HEK293T (cell line): ENCODE measurements at regions not wholly inside any gene's neighbourhood (a gene's known extent, or its start where the extent isn't known, plus 50 kb on each side); places are given as distances from the start of the nearest gene placed in this dataset.

ENCODE experiments used
- CTCF ChIA-PET: fragments of 350-600 bp; formaldehyde crosslinking; extraction: SDS; loops from one replicate; lab custom pipeline; 2021; ENCODE audit warnings: antibody characterized with exemption, inconsistent platforms; lab: Yijun Ruan, JAX
- POLR2A ChIA-PET: fragments of 350-600 bp; formaldehyde crosslinking; extraction: SDS; loops from one replicate; lab custom pipeline; 2020; ENCODE audit warnings: antibody characterized with exemption, inconsistent platforms; lab: Yijun Ruan, JAX
- DNase-seq: peaks from one replicate; pipeline ENCODE4 v3.0.0; 2012; ENCODE audit warnings: mixed read lengths; ENCODE audit errors: extremely low spot score
- ARNT ChIP-seq: fragments of 450-650 bp; IDR thresholded peaks from 2 replicates; pipeline ENCODE4 v1.6.1; 2017; ENCODE audit warnings: mild to moderate bottlenecking
- BHLHE40 ChIP-seq: fragments of 450-650 bp; IDR thresholded peaks from 2 replicates; pipeline ENCODE4 v1.6.1; 2016; ENCODE audit warnings: mild to moderate bottlenecking, moderate library complexity, borderline replicate concordance
- CTBP1 ChIP-seq: fragments of 450-650 bp; IDR thresholded peaks from 2 replicates; pipeline ENCODE4 v1.6.1; 2016; ENCODE audit warnings: borderline replicate concordance
- ELF4 ChIP-seq: fragments of 450-650 bp; IDR thresholded peaks from 2 replicates; pipeline ENCODE4 v1.6.1; 2017; ENCODE audit warnings: antibody characterized with exemption
- FOXA1 ChIP-seq: fragments of 450-650 bp; IDR thresholded peaks from 2 replicates; pipeline ENCODE4 v1.6.1; 2016; ENCODE audit warnings: mild to moderate bottlenecking
- FOXK2 ChIP-seq: fragments of 450-650 bp; IDR thresholded peaks from 2 replicates; pipeline ENCODE4 v1.6.1; 2016; ENCODE audit warnings: mild to moderate bottlenecking
- FOXM1 ChIP-seq: fragments of 450-650 bp; IDR thresholded peaks from 2 replicates; pipeline ENCODE4 v1.6.1; 2017; ENCODE audit warnings: mild to moderate bottlenecking, borderline replicate concordance
- HDGF ChIP-seq: fragments of 450-650 bp; IDR thresholded peaks from 2 replicates; pipeline ENCODE4 v1.6.1; 2017; ENCODE audit warnings: antibody characterized with exemption, borderline replicate concordance
- L3MBTL2 ChIP-seq: fragments of 450-650 bp; conservative IDR thresholded peaks from 2 replicates; pipeline ENCODE4 v1.6.1; 2016; ENCODE audit warnings: mild to moderate bottlenecking
- LEF1 ChIP-seq: fragments of 450-650 bp; IDR thresholded peaks from 2 replicates; pipeline ENCODE4 v1.6.1; 2017; ENCODE audit warnings: mild to moderate bottlenecking, borderline replicate concordance
- NFRKB ChIP-seq: fragments of 450-650 bp; IDR thresholded peaks from 2 replicates; pipeline ENCODE4 v1.6.1; 2016; ENCODE audit warnings: mild to moderate bottlenecking, moderate library complexity
- SP1 ChIP-seq: fragments of 450-650 bp; IDR thresholded peaks from 2 replicates; pipeline ENCODE4 v1.6.1; 2017
- SUZ12 ChIP-seq: fragments of 450-650 bp; IDR thresholded peaks from 2 replicates; pipeline ENCODE4 v1.6.1; 2016; ENCODE audit warnings: mild to moderate bottlenecking
- TARDBP ChIP-seq: fragments of 450-650 bp; IDR thresholded peaks from 2 replicates; pipeline ENCODE4 v1.6.1; 2016
- ZNF384 ChIP-seq: fragments of 450-650 bp; IDR thresholded peaks from 2 replicates; pipeline ENCODE4 v1.6.1; 2016
- TF ChIP-seq, protein P1 (sequence below): fragments of 450-650 bp; IDR thresholded peaks from 2 replicates; pipeline ENCODE4 v1.6.1; 2016

DNA sequence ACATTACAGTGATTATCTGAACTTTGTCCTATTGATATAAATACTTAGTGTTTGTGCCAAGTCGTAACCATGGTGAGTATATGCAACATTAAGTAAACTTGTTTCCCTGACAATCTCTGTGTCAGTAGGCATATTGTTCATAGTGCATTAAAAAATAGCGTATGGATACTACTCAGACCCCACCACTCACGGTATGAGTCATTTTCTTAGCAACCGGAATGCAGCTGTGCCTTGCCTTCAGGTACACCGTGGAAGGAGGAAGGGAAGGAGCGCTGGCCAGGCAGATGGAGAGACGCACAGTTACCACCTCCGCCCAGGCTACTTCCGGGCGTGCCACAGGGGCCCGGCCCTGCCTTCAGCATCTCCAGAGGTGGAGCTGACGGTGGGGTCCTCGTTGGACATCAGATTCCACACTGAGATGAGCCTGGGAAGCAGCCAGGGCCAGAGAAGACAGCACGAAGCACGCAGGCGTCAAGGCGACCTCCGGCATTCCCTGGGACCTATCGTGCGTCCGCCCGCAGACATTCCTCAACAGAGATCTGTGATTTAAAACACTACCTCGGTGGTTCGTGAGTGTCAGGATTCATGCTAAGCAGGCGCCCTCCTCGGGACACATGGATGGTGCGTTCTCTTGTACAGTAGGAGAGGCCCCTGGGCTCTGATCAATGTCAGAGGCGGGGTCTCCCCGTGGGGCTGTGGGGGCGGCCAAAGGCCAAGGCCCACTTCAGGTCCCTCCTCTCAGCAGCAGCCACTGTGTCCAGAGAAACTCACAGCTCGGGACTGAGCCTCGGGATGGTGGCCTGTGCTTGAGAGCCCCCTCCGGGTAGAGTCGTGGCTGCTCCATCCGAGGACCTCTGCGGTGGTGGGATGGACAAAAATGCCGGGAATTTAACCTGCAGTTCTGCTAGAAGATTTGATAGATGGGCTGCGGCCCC lies 82.2 kb upstream of the HDAC4 start:
- no peak for DNase-seq
- ChIA-PET CTCF (no interaction called here), POLR2A (no interaction called here)
- TF ChIP-seq SUZ12 (no peak), TARDBP (no peak), NFRKB (no peak), SP1 (no peak), L3MBTL2 (no peak), FOXA1 (no peak), BHLHE40 (no peak), HDGF (no peak), ARNT (no peak), FOXK2 (no peak), LEF1 (no peak), ZNF384 (no peak), ELF4 (no peak), CTBP1 (no peak)

DNA sequence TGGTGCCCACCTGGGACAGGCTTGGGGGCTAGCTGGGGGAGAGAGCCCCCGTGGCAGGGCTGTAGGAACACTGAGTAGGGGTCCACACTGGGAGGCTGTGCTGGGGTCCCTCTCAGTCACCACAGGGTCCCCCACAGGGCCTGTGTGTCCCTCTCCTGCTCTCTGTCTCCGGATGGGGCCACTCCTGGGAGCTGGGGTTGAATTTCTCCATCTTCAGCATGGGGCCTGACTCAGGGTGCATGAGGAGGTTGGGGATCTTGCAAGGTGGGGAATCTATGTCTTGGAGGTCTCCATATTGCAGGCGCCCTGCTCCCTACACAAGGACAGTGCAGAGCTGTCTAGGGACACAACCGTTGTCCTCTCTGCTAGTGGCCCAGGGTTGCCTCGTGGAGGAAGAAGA lies 78.7 kb upstream of the HDAC4 start:
- CTCF ChIA-PET: no interaction called here
- no peak for DNase-seq
- POLR2A ChIA-PET: no interaction called here
- TF ChIP-seq LEF1: no peak
- TF ChIP-seq SP1: no peak
- no peak for TF ChIP-seq ARNT
- TF ChIP-seq, protein P1, sequence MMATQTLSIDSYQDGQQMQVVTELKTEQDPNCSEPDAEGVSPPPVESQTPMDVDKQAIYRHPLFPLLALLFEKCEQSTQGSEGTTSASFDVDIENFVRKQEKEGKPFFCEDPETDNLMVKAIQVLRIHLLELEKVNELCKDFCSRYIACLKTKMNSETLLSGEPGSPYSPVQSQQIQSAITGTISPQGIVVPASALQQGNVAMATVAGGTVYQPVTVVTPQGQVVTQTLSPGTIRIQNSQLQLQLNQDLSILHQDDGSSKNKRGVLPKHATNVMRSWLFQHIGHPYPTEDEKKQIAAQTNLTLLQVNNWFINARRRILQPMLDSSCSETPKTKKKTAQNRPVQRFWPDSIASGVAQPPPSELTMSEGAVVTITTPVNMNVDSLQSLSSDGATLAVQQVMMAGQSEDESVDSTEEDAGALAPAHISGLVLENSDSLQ: no peak
- TF ChIP-seq FOXA1: no peak
- TF ChIP-seq FOXK2: no peak
- TF ChIP-seq L3MBTL2: no peak
- no peak for TF ChIP-seq ZNF384
- no peak for TF ChIP-seq FOXM1
- no peak for TF ChIP-seq BHLHE40
- TF ChIP-seq ELF4: no peak
- TF ChIP-seq SUZ12: no peak

DNA sequence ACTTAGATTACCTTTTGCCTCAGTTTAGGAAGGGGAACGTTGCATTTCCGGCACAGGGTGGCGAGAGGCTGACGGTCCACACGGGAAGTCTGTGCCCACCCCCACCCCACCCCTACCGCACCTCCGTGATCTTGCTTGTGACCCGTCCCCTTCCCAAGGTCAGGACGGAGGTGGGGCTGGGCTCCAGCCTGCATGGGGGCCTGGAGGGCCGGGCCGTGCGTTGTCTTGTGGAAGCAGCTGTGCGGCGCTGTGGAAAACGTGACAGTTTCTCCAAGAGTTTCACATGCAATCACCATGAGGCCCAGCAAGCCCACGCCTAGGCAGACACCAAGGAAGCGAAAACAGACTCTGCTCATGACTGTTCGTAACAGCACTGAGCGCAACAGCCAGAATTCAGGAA lies 76.8 kb upstream of the HDAC4 start:
- CTCF ChIA-PET: no interaction called here
- POLR2A ChIA-PET: no interaction called here
- no peak for DNase-seq
- TF ChIP-seq ARNT (no peak), HDGF (no peak), FOXA1 (no peak), LEF1 (no peak), FOXK2 (no peak), ZNF384 (no peak), L3MBTL2 (no peak), NFRKB (no peak), CTBP1 (no peak), TARDBP (no peak)

DNA sequence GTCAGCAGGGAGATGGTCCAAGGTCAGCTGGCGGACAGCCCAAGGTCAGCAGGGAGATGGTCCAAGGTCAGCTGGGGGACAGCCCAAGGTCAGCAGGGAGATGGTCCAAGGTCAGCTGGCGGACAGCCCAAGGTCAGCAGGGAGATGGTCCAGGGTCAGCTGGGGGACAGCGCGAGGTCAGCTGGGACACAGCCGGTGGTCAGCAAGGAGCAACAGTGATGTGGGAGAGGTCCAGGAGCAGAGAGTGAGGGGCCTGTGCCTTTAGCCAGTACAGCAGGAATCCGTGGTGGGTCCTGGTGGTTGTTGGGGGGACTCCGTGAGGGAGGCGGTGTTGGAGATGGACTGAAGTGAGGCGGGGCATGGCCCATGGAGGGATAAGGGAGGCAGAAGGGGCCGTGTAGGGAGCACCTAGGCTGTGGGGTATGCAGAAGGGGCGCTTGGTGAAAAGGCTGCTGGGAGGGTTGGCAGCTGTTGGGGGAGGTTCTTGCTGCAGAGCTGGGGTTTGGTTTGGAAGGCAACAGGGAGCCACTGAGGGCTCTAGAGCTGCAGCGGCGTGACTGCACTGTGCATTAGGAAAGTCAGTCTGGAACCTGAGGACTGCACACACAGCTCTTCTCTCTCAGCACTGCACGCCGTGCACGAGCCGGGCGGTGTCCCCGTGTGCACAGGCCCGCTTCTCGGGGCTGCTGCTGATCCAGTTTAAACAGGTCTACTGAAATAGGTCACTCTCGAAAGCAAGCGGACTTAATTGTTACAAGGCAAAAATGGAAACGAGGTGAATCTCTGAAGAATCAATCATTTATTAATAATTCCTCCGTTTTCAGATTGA lies 76.2 kb upstream of the HDAC4 start:
- CTCF ChIA-PET: no interaction called here
- no peak for DNase-seq
- POLR2A ChIA-PET: no interaction called here
- TF ChIP-seq FOXK2 (no peak), ZNF384 (no peak), SP1 (no peak), CTBP1 (no peak), L3MBTL2 (no peak), NFRKB (no peak), ARNT (no peak), HDGF (no peak), ELF4 (no peak), SUZ12 (no peak), FOXM1 (no peak), TARDBP (no peak), FOXA1 (no peak), BHLHE40 (no peak), LEF1 (no peak)
- TF ChIP-seq, protein P1: no peak

DNA sequence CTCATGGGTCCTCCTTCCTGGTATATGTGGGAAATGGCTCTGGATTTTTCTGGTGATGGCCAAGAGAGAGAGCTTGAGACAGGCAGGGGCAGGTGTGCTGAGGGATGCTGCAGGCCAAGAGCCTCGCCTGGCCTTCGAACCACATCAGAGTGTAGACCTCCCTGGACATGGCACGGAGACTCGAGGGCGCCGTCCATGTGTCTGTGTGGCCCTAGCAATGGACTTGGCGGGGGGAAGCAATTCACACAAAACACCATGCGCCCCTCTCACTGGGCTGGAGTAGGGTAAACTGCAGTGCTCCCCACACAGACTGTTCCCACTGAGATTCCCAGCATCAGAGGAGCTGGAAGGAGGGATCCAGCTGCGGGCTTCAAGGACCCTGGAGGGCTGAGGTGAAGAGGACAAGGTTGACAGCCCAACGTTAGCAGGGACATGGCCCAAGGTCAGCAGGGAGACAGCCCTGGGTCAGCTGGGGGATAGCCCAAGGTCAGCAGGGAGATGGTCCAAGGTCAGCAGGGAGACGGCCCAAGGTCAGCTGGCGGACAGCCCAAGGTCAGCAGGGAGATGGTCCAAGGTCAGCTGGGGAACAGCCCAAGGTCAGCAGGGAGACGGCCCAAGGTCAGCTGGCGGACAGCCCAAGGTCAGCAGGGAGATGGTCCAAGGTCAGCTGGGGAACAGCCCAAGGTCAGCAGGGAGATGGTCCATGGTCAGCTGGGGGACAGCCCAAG lies 75.4 kb upstream of the HDAC4 start:
- ChIA-PET CTCF (no interaction called here), POLR2A (no interaction called here)

More for the DNA sequence above, 75.4 kb upstream of the HDAC4 start:
- DNase-seq: no peak
- TF ChIP-seq ARNT (no peak), SUZ12 (no peak), FOXK2 (no peak), CTBP1 (no peak), BHLHE40 (no peak), ZNF384 (no peak), ELF4 (no peak), TARDBP (no peak), L3MBTL2 (no peak), SP1 (no peak), FOXM1 (no peak)
